ENCODE measurements at regions not wholly inside any gene's neighbourhood (a gene's known extent, or its start where the extent isn't known, plus 50 kb on each side); places are given as distances from the start of the nearest gene placed in this dataset.

- TF ChIP-seq EZH2 (IDR thresholded peaks at IDR 0.05; ENCODE audit: borderline replicate concordance, insufficient read depth, low read depth, low read length, poor library complexity, severe bottlenecking) (no peak), CTCF (IDR thresholded peaks at IDR 0.05) (no peak)
- ATAC-seq (ENCODE audit: low read depth) (no peak), DNase-seq (no peak)
- Histone ChIP-seq H3K4me2 (replicated peaks; ENCODE audit: low read depth, low read length, poor library complexity, severe bottlenecking) (no peak overlapping the region), H2AFZ (ENCODE audit: insufficient read depth, low read depth, low read length, poor library complexity, severe bottlenecking) (no peak overlapping the region), H3K9me3 (ENCODE audit: control extremely low read depth in 1 of 3, control insufficient read depth in 2 of 3, insufficient read depth in 1 of 3, low read length in 2 of 3) (no peaks in the 10 kb centered on the region), H3K27ac (ENCODE audit: low read length in 2 of 2) (no peak overlapping the region), H4K20me1 (ENCODE audit: control insufficient read depth, insufficient read depth, low read length, poor library complexity, severe bottlenecking) (no peaks in the 10 kb centered on the region), H3K36me3 (replicated peaks in 1 of 2; ENCODE audit: control extremely low read depth in 1 of 2, control insufficient read depth in 1 of 2, extremely low read depth in 1 of 2, insufficient read depth in 2 of 2, low read length in 1 of 2) (no peaks in the 10 kb centered on the region), H3K9ac (ENCODE audit: low read length) (no peak overlapping the region), H3K27me3 (replicated peaks in 1 of 4; ENCODE audit: control extremely low read depth in 1 of 4, control insufficient read depth in 3 of 4, insufficient read depth in 4 of 4, low read length in 3 of 4) (no peaks in the 10 kb centered on the region), H3K4me3 (ENCODE audit: control extremely low read depth in 1 of 5, extremely low read depth in 1 of 5, insufficient read depth in 1 of 5, low read depth in 2 of 5, low read length in 4 of 5) (no peak overlapping the region), H3K79me2 (ENCODE audit: control insufficient read depth, insufficient read depth, low read length) (no peaks in the 10 kb centered on the region), H3K4me1 (ENCODE audit: control insufficient read depth in 2 of 2, insufficient read depth in 2 of 2, low read length in 2 of 2) (no peaks in the 10 kb centered on the region)
- H3K4me1 Mint-ChIP-seq, result no peaks in the 10 kb centered on the region
- ChIA-PET POLR2A (no interaction called here), CTCF (no interaction called here)
- H3K4me3 Mint-ChIP-seq, result no peak overlapping the region
- no peak overlapping the region for H3K27ac Mint-ChIP-seq
- intact Hi-C loops (cut with micrococcal nuclease), result no loop called here
- H3K9me3 Mint-ChIP-seq (ENCODE audit: insufficient read depth), result peaks cover 4% of the 10 kb centered on the region
- 75% methylated on average over 1 of the region's 4 CpGs for WGBS (ENCODE audit: insufficient coverage)
- H3K27me3 Mint-ChIP-seq, result no peaks in the 10 kb centered on the region
These were observed 1563.6 kb upstream of the PRMT6 start for GRCh38 chr1:105492921-105493320.

DNA sequence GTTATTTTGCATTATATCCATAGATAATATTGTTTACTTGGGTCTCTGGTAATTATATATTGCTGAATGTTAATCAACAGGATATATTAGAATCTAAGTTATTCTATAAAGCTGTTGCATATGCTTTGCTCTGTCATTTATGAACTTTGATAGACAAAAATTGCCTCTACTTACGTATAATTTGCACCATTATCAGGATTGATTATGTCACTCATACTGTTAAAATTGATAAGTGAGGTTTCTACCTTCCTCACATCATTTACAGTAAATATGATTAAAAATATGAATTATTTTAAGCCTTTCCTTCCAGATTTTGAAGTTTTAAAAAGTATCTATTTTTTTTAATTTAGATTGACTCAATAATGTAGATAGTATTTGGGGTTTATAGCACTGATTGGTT is 1540.4 kb upstream of the PRMT6 start:
- POLR2A ChIA-PET, result no interaction called here
- Histone ChIP-seq H3K27ac (ENCODE audit: low read length in 2 of 2) (no peak overlapping the region), H3K36me3 (replicated peaks in 1 of 2; ENCODE audit: control extremely low read depth in 1 of 2, control insufficient read depth in 1 of 2, extremely low read depth in 1 of 2, insufficient read depth in 2 of 2, low read length in 1 of 2) (no peaks in the 10 kb centered on the region), H3K27me3 (replicated peaks in 1 of 4; ENCODE audit: control extremely low read depth in 1 of 4, control insufficient read depth in 3 of 4, insufficient read depth in 4 of 4, low read length in 3 of 4) (no peaks in the 10 kb centered on the region), H3K4me2 (replicated peaks; ENCODE audit: low read depth, low read length, poor library complexity, severe bottlenecking) (no peak overlapping the region), H4K20me1 (ENCODE audit: control insufficient read depth, insufficient read depth, low read length, poor library complexity, severe bottlenecking) (no peaks in the 10 kb centered on the region), H3K79me2 (ENCODE audit: control insufficient read depth, insufficient read depth, low read length) (no peaks in the 10 kb centered on the region), H3K4me3 (ENCODE audit: control extremely low read depth in 1 of 5, extremely low read depth in 1 of 5, insufficient read depth in 1 of 5, low read depth in 2 of 5, low read length in 4 of 5) (no peak overlapping the region), H2AFZ (ENCODE audit: insufficient read depth, low read depth, low read length, poor library complexity, severe bottlenecking) (no peak overlapping the region), H3K4me1 (ENCODE audit: control insufficient read depth in 2 of 2, insufficient read depth in 2 of 2, low read length in 2 of 2) (no peaks in the 10 kb centered on the region), H3K9ac (ENCODE audit: low read length) (no peak overlapping the region), H3K9me3 (ENCODE audit: control extremely low read depth in 1 of 3, control insufficient read depth in 2 of 3, insufficient read depth in 1 of 3, low read length in 2 of 3) (no peaks in the 10 kb centered on the region)
- ATAC-seq (ENCODE audit: low read depth), result no peak
- TF ChIP-seq CTCF (IDR thresholded peaks at IDR 0.05) (no peak), EZH2 (IDR thresholded peaks at IDR 0.05; ENCODE audit: borderline replicate concordance, insufficient read depth, low read depth, low read length, poor library complexity, severe bottlenecking) (no peak)
- no peak for DNase-seq
- CTCF ChIA-PET, result no interaction called here
- H3K4me3 Mint-ChIP-seq, result no peak overlapping the region
- no peak overlapping the region for H3K27ac Mint-ChIP-seq
- H3K27me3 Mint-ChIP-seq, result no peaks in the 10 kb centered on the region
- intact Hi-C loops (cut with micrococcal nuclease), result no loop called here
- WGBS (ENCODE audit: insufficient coverage), result no CpG with 5 or more reads among the region's 1 CpG
- H3K4me1 Mint-ChIP-seq, result no peaks in the 10 kb centered on the region
- no peaks in the 10 kb centered on the region for H3K9me3 Mint-ChIP-seq (ENCODE audit: insufficient read depth)
